Esophagus muscularis mucosa (tissue), 4 donors: ENCODE measurements at regions not wholly inside any gene's neighbourhood (a gene's known extent, or its start where the extent isn't known, plus 50 kb on each side); places are given as distances from the start of the nearest gene placed in this dataset.

Experiments
- DNase-seq: peaks from one replicate; pipeline ENCODE4 v3.0.0-alpha.2; 2017; ENCODE audit errors: extremely low spot score
- H3K27ac ChIP-seq, 4 donors: fragments of 200-600 bp; sonication (generic); replicated peaks in 1 of 4; 1 replicate in 3 of 4; 2 replicates in 1 of 4; pipeline ENCODE4 v1.5.1; 2016 to 2019; ENCODE audit warnings: mild to moderate bottlenecking in 1 of 4
- H3K27me3 ChIP-seq, 4 donors: fragments of 200-600 bp; sonication (generic); one replicate each; pipeline versions ENCODE4 v1.5.1 to v1.6.0; 2016 to 2019
- H3K36me3 ChIP-seq, 4 donors: fragments of 200-600 bp; sonication (generic); one replicate each; pipeline ENCODE4 v1.5.1; 2016 to 2019
- H3K4me1 ChIP-seq, 4 donors: fragments of 200-600 bp; sonication (generic); one replicate each; pipeline ENCODE4 v1.5.1; 2016 to 2019
- H3K4me3 ChIP-seq, 4 donors: fragments of 200-600 bp; sonication (generic); 1 replicate in 2 of 4; 2 replicates in 2 of 4; pipeline ENCODE4 v1.5.1; 2016 to 2019; ENCODE audit warnings: mild to moderate bottlenecking in 4 of 4, moderate library complexity in 1 of 4
- H3K9me3 ChIP-seq, 4 donors: fragments of 200-600 bp; sonication (generic); 1 replicate in 3 of 4; 2 replicates in 1 of 4; pipeline ENCODE4 v1.5.1; 2016 to 2019
- CTCF ChIP-seq, 3 experiments: fragments of 200-600 bp in 2 of 3; fragments of 450-650 bp in 1 of 3; sonication (generic) in 2 of 3; IDR thresholded peaks; one replicate each; pipeline ENCODE4 v1.5.1; 2017 to 2019; ENCODE audit warnings: antibody characterized with exemption in 3 of 3, mild to moderate bottlenecking in 2 of 3, moderate library complexity in 1 of 3
- EP300 ChIP-seq: sonication (generic); formaldehyde crosslinking; IDR thresholded peaks from one replicate; pipeline ENCODE4 v1.6.1; 2017; ENCODE audit warnings: antibody characterized with exemption
- POLR2A ChIP-seq: fragments of 450-650 bp; IDR thresholded peaks from one replicate; pipeline ENCODE4 v1.6.1; 2017; ENCODE audit warnings: antibody characterized with exemption, moderate library complexity, mild to moderate bottlenecking, low read depth
- POLR2AphosphoS5 ChIP-seq, 2 donors: sonication (generic); formaldehyde crosslinking; IDR thresholded peaks; one replicate each; pipeline ENCODE4 v1.6.1; 2017; ENCODE audit warnings: antibody characterized with exemption in 2 of 2
- WGBS: methylation state at CpG from one replicate; pipeline ENCODE4 v1.1.5; 2018; 5-methylcytosine and 5-hydroxymethylcytosine counted together
- intact Hi-C: fragments of 100-400 bp; cut with DNase I; formaldehyde crosslinking; loops from one replicate; pipeline ENCODE4 v1.15.1; 2023

GRCh38 chr15:97059281-97059680 is 728.8 kb downstream of the NR2F2 start:
- no peaks in the 10 kb centered on the region for H3K4me1 ChIP-seq
- no peaks in the 10 kb centered on the region for H3K27me3 ChIP-seq
- intact Hi-C loops: no loop called here
- DNase-seq: no peak
- no peak for TF ChIP-seq POLR2AphosphoS5 (IDR thresholded peaks at IDR 0.05)
- TF ChIP-seq EP300: no peak
- TF ChIP-seq CTCF (IDR thresholded peaks at IDR 0.05): no peak
- no peak for TF ChIP-seq POLR2A
- H3K4me3 ChIP-seq: no peak overlapping the region
- H3K9me3 ChIP-seq: no peaks in the 10 kb centered on the region
- no peaks in the 10 kb centered on the region for H3K36me3 ChIP-seq
- WGBS: 74% methylated on average over 5 of the region's 5 CpGs
- H3K27ac ChIP-seq: no peak overlapping the region

- no peaks in the 10 kb centered on the region for H3K36me3 ChIP-seq
- TF ChIP-seq POLR2A (no peak), CTCF (IDR thresholded peaks at IDR 0.05) (no peak), EP300 (no peak), POLR2AphosphoS5 (IDR thresholded peaks at IDR 0.05) (no peak)
- no peaks in the 10 kb centered on the region for H3K9me3 ChIP-seq
- 48% methylated on average over 2 of the region's 2 CpGs for WGBS
- no peaks in the 10 kb centered on the region for H3K4me1 ChIP-seq
- no peak for DNase-seq
- H3K4me3 ChIP-seq: no peak overlapping the region
- H3K27me3 ChIP-seq: no peaks in the 10 kb centered on the region
- no peak overlapping the region for H3K27ac ChIP-seq
- intact Hi-C loops: no loop called here
Observed at GRCh38 chr15:97061392-97061791, 730.9 kb downstream of the NR2F2 start.

- intact Hi-C loops: no loop called here
- TF ChIP-seq EP300 (no peak), POLR2A (no peak), POLR2AphosphoS5 (IDR thresholded peaks at IDR 0.05) (no peak), CTCF (IDR thresholded peaks at IDR 0.05) (no peak)
- Histone ChIP-seq H3K4me1 (no peaks in the 10 kb centered on the region), H3K27ac (no peak overlapping the region), H3K4me3 (no peak overlapping the region), H3K27me3 (no peaks in the 10 kb centered on the region), H3K36me3 (no peaks in the 10 kb centered on the region), H3K9me3 (peaks cover 0 to 12% (median 4%) of the 10 kb centered on the region in 4 donors)
- DNase-seq: no peak
- 94% methylated on average over 4 of the region's 4 CpGs for WGBS
Observed at GRCh38 chr15:97071668-97072067, 741.2 kb downstream of the NR2F2 start.

GRCh38 chr15:97072545-97072944 is 742.0 kb downstream of the NR2F2 start:
- Histone ChIP-seq H3K9me3 (peaks cover 0 to 12% (median 4%) of the 10 kb centered on the region in 4 donors), H3K36me3 (no peaks in the 10 kb centered on the region), H3K27ac (no peak overlapping the region), H3K27me3 (no peaks in the 10 kb centered on the region), H3K4me3 (no peak overlapping the region), H3K4me1 (no peaks in the 10 kb centered on the region)
- intact Hi-C loops: no loop called here
- TF ChIP-seq POLR2A (no peak), EP300 (no peak), POLR2AphosphoS5 (IDR thresholded peaks at IDR 0.05) (no peak), CTCF (IDR thresholded peaks at IDR 0.05) (no peak)
- no peak for DNase-seq
- WGBS: 33% methylated on average over 9 of the region's 9 CpGs

- WGBS: 37% methylated on average over 5 of the region's 5 CpGs
- Histone ChIP-seq H3K36me3 (no peaks in the 10 kb centered on the region), H3K27me3 (no peaks in the 10 kb centered on the region), H3K9me3 (peaks cover 0 to 12% (median 4%) of the 10 kb centered on the region in 4 donors), H3K27ac (no peak overlapping the region), H3K4me1 (no peaks in the 10 kb centered on the region), H3K4me3 (no peak overlapping the region)
- no peak for DNase-seq
- TF ChIP-seq EP300 (no peak), POLR2AphosphoS5 (IDR thresholded peaks at IDR 0.05) (no peak), POLR2A (no peak), CTCF (IDR thresholded peaks at IDR 0.05) (no peak)
- intact Hi-C loops: no loop called here
Observed at GRCh38 chr15:97076011-97076410, 745.5 kb downstream of the NR2F2 start.
